Erythroblast (primary cell): ENCODE measurements at regions not wholly inside any gene's neighbourhood (a gene's known extent, or its start where the extent isn't known, plus 50 kb on each side); places are given as distances from the start of the nearest gene placed in this dataset.
A peak's percentile ranks its signal among the peaks of the same experiment; 100 is the strongest.

Experiments
- DNase-seq, 2 experiments: peaks; one replicate each; lab custom pipeline; 2025; lab: John Stamatoyannopoulos, UW
- GATA1 ChIP-seq: IDR thresholded peaks from 2 replicates; pipeline ENCODE4 v1.6.1; 2011; ENCODE audit warnings: low read depth, mild to moderate bottlenecking, control low read depth, low read length, moderate library complexity
- POLR2A ChIP-seq: IDR thresholded peaks from 2 replicates; pipeline ENCODE4 v1.6.1; 2011; ENCODE audit warnings: mild to moderate bottlenecking, low read length

- no peak for TF ChIP-seq POLR2A
- no peak for TF ChIP-seq GATA1
- DNase-seq: no peak
These were observed 284.4 kb upstream of the SFRP2 start for GRCh38 chr4:154073107-154073822.

DNA sequence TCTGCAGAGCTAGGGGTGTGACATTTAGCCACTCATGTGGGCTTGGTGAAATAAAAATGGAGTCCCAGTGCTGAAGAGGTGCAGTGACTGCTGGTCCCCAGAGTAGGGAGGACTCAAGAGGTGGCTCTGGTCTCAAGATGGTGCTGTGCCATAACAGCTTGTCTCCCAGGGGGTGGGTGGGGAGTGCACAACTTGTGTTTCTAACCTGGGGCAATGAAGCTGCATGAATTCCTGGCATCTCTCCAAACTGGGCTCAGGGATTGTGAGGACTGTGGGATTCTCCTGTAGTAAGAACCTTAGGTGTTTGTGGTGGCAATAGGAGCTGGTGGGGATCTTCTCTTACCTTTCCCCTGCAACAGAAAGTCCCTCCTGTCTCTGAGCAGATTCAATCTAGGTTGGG lies 278.9 kb upstream of the SFRP2 start:
- TF ChIP-seq GATA1 (no peak), POLR2A (no peak)
- no peak for DNase-seq

DNA sequence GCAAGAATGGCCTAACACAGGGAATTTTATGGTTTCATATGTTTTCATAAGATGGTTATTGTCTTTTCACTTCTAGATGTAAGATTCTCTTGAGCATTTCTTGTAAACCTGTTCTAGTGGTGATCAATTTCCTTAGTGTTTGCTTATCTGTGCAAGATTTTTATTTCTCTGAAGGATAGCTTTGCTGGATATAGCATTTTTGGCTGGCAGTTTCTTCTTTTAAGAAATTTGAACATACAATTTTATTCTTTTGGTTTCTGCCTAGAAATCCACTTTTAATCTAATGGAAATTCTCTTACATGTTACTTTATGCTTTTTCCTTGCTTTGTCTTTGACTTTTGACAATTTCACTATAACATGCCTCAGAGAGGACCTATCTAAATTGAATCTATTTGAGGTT lies 276.5 kb upstream of the SFRP2 start:
- no peak for DNase-seq
- TF ChIP-seq GATA1 (no peak), POLR2A (no peak)

DNA sequence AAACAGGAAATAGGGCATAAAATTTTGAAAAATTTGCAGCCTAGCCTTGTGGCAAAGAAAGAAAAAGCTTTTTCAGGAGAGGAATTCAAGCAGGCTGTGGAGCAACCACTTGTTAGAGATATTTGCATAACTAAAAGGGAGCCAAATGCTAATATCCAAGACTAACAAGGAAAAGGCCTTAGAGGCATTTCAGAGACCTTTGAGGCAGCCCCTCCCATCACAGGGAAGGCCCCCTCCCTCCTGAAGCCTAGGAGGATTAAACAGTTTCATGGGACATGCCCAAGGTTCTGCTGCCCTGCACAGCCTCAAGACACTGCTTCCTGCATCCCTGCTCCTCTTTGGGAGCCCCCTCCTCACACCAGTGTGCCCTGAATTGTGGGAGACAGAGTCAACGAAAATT lies 275.4 kb upstream of the SFRP2 start:
- TF ChIP-seq GATA1: no peak
- TF ChIP-seq POLR2A: no peak
- no peak for DNase-seq

- TF ChIP-seq GATA1 (no peak), POLR2A (no peak)
- DNase-seq: peak; percentile 6 to 12
These were observed 260.7 kb upstream of the SFRP2 start for GRCh38 chr4:154049457-154050181.

DNA sequence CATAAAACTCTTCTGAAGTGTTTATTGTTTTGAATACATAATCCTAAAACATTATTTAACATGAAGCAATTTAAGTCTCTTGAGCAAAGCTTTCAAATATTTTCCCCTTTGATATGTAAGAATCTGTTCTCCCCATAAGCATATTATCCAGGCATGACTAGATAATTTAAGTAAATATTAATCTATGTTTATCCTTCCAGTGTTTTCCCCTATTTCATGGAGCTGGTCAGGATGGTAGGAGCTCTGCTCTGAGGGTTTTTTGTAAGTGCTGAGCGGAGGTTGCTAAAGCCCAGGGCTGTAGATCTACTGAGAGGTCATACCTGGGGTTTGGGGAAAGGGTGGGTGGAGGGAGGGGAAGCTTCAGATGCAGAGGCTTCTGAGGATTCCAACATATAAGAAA lies 258.9 kb upstream of the SFRP2 start:
- TF ChIP-seq POLR2A (no peak), GATA1 (no peak)
- DNase-seq: no peak

DNA sequence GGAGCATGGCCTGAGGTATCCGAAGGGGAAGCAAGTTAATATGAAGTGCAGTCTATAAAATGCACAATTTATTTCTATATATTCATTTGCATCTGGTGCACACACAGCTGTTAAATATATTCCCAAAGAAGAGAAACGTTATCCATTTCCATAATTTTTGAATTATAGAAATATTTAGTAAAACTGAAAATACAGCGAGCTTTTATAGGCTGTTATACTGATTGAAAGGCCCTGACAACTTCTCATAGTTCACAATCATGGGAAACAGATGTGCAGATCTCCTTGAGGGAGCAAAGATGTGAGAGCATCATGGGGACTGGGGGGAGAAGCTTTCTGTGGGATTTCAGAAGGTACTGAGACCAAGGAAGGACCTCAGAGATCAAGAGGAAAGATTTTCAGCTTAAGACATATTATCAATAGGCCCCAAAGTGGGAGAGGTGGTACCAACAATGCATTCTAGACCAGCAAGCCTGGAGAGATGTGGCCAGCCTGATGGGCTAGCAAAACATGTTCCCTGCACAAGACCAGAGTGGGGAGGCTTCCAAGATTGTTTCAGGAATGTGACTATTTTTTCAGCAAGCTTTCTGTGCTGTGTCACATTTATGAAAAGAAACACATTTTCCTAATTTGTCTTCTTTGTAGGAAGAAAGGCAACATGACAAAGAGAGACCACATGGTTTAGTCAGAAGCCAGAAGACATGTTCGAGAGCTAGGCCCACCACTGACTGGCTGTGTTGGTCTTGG lies 256.0 kb upstream of the SFRP2 start:
- no peak for DNase-seq
- TF ChIP-seq POLR2A: no peak
- TF ChIP-seq GATA1: no peak

- TF ChIP-seq POLR2A (no peak), GATA1 (no peak)
- no peak for DNase-seq
These were observed 255.2 kb upstream of the SFRP2 start for GRCh38 chr4:154044108-154044531.

- no peak for DNase-seq
- no peak for TF ChIP-seq GATA1
- TF ChIP-seq POLR2A: no peak
These were observed 252.8 kb upstream of the SFRP2 start for GRCh38 chr4:154041640-154042039.

- no peak for DNase-seq
- TF ChIP-seq GATA1: no peak
- no peak for TF ChIP-seq POLR2A
These were observed 250.8 kb upstream of the SFRP2 start for GRCh38 chr4:154039435-154040343.

DNA sequence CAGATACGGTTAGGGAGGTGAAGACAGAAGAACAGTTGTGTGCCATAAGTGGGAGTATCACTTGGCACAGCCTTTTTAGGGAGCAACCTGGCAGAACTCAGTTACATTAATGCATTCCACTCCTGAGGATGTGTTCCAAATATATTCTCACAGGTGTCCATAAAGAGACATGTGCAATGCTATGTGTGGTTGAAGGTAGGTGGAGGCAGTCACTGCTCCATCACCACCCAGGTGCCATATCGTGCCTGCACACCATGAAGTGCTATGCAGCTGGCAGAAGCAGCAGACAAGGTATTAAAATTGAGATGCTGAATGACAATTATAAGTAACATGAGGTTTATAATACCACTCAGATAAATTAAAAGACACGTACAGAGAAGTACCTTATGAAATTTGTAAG lies 248.0 kb upstream of the SFRP2 start:
- DNase-seq: no peak
- TF ChIP-seq GATA1 (no peak), POLR2A (no peak)

DNA sequence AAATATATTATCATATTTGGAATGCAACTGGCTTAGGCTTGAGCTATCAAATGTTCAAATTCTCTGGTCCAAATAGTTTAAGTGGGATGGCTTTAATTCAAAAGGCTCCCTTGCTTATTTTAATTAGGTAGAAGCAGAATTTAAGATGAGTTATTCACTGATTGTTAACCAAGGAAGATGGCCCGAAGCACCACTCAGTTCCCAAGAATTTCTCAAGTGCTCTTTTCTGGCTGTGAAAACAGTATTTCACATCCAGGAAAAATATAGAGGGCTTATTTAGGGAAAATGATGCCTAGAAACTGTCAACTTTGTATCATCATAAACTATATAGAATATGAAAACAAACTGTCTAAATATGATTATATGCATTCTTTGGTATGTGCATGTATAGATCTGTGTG lies 246.5 kb upstream of the SFRP2 start:
- TF ChIP-seq POLR2A: no peak
- TF ChIP-seq GATA1: no peak
- no peak for DNase-seq

DNA sequence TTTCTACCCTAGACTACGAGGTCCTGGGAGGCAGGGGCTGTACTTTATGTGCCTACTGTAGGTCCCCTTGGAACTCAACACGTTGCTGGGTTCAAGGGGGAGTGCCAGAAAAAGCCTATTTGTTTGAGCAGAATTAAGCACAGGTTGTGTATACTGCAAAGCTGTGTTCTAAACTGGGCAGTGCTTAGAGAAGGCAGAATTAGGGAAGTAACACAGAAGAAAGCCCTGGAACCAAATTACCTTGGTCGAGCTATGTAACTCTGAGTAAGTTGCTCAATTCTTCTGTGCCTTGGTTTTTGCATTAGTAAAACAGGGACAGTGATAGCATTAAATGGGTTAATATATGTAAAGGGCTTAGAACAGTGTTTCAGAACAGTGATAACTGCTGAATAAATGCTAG lies 245.0 kb upstream of the SFRP2 start:
- DNase-seq: no peak
- no peak for TF ChIP-seq GATA1
- no peak for TF ChIP-seq POLR2A
